ENCODE measurements at regions not wholly inside any gene's neighbourhood (a gene's known extent, or its start where the extent isn't known, plus 50 kb on each side); places are given as distances from the start of the nearest gene placed in this dataset.

DNA sequence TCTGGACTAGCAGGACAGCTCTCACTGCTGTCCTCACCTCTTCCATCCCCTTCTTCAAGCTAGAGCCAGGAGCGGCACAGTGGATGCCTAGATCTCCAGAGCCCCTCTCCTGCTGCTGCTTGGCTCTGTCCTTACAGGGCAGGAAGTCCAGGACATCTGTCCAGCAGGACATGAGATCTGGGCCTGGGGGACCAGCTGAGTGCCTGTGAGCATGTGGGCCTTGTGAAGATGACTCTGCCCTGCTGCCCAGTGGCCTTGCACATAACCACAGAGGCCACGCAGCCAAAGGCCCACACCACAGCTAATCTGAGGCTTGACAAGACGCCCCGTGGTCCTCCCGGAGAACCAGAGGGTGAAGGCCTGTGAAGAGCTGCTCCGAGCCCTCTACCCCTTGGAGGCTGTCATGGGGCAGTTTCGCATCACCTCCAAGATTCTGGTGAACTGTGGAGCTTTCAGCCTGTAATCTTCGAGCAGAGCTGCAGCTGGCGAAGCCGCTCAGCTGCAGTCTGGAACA is 516.7 kb upstream of the HS6ST1 start:
- TF ChIP-seq, protein P1, sequence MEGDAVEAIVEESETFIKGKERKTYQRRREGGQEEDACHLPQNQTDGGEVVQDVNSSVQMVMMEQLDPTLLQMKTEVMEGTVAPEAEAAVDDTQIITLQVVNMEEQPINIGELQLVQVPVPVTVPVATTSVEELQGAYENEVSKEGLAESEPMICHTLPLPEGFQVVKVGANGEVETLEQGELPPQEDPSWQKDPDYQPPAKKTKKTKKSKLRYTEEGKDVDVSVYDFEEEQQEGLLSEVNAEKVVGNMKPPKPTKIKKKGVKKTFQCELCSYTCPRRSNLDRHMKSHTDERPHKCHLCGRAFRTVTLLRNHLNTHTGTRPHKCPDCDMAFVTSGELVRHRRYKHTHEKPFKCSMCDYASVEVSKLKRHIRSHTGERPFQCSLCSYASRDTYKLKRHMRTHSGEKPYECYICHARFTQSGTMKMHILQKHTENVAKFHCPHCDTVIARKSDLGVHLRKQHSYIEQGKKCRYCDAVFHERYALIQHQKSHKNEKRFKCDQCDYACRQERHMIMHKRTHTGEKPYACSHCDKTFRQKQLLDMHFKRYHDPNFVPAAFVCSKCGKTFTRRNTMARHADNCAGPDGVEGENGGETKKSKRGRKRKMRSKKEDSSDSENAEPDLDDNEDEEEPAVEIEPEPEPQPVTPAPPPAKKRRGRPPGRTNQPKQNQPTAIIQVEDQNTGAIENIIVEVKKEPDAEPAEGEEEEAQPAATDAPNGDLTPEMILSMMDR (IDR thresholded peaks at IDR 0.05; ENCODE audit: control insufficient read depth, insufficient read depth, low read depth, low read length, missing control alignments) = no peak

DNA sequence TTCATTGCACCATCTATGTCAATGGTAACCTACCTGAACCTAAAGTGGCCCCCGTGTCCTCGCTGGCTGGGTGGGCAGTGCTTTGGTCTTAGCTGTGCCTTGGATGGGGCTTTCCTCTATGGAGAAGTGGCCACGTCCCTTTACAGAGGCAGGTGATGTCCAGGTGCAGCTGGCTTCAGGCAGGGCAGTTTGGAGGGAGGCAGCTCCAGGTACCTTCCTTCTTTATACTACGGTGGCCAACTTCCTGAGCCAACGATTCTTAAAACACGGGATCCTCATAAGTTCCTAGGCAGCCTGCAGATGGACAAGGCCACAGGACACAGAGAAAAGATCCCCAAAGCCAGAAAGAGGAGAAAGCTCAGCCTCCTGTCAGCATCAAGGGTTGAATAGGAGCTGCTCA is 517.3 kb upstream of the HS6ST1 start:
- DNase-seq (ENCODE audit: low read depth) = no peak
- TF ChIP-seq, protein P1 (IDR thresholded peaks at IDR 0.05; ENCODE audit: control insufficient read depth, insufficient read depth, low read depth, low read length, missing control alignments) = no peak
- H3K4me3 ChIP-seq (ENCODE audit: control insufficient read depth, low read depth, low read length) = no peak overlapping the region

More for the DNA sequence above, 516.7 kb upstream of the HS6ST1 start:
- H3K4me3 ChIP-seq (ENCODE audit: control insufficient read depth, low read depth, low read length) = no peak overlapping the region
- DNase-seq (ENCODE audit: low read depth) = no peak

DNA sequence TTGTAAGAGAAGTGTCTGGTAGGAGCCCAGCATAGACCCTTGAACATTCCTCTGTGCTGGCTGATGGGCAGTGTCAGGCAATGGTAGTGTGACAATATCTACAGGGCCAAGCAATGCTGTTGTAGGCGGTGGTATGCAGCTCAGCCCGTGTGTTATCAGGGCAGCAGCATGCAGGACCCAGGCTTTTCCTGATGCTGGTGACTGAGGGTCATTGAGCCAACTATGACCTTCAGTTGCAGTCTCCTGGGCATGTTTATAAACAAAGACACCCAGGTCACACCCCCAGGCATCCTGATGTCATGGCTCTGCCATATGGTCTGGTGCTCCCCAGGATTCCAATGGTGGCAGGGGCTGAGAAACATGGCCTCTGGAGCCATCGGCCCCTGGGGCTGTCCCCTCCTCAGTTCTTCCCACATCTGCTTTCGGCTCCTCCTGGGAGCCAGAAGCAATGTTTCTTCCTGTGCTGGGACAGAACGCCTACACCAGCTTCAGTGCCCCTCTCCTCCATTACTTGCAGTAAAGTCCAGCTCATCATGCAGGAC is 518.0 kb upstream of the HS6ST1 start:
- H3K4me3 ChIP-seq (ENCODE audit: control insufficient read depth, low read depth, low read length) = no peak overlapping the region
- TF ChIP-seq, protein P1 (IDR thresholded peaks at IDR 0.05; ENCODE audit: control insufficient read depth, insufficient read depth, low read depth, low read length, missing control alignments) = no peak
- DNase-seq (ENCODE audit: low read depth) = no peak

DNA sequence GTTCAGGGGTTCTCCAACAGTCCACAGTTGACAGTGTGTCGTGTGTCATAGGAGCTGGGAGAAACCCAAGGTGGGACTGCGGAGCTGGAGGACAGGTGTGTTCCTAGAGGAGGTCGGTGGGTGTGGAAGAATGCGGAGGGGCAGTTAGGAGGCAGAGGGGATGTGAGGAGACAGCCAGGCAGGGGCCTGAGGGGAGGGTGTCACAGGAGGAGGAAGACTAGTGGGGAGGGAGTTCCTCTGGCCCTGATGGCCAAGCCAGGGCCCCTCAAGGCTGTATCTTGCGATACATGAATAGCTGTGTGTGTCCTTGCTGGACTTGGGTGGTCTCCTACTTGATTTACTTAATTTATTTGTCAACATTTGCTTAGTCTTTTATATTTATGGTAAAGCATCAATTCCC is 519.6 kb upstream of the HS6ST1 start:
- DNase-seq (ENCODE audit: low read depth) = no peak
- no peak overlapping the region for H3K4me3 ChIP-seq (ENCODE audit: control insufficient read depth, low read depth, low read length)
- TF ChIP-seq, protein P1 (IDR thresholded peaks at IDR 0.05; ENCODE audit: control insufficient read depth, insufficient read depth, low read depth, low read length, missing control alignments) = no peak

DNA sequence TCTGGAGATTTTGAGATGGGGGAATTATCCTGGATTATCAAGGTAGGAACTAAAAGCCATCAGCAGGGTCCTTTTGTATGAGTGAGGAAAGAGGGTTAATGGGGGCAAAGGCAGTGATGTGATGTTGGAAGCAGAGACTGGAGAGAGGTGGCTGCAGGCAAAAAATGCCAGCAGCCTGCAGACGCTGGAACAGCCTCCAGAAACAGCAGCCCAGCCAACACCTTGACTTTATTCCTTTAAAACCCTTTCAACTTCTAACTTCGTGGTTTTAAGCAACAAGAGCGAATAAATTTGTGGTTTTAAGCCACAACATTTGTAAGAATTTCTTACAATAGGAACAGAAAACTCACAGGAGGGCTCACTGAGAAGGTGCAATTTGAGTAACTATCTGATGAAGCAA is 523.1 kb upstream of the HS6ST1 start:
- DNase-seq (ENCODE audit: low read depth) = no peak
- H3K4me3 ChIP-seq (ENCODE audit: control insufficient read depth, low read depth, low read length) = no peak overlapping the region
- TF ChIP-seq, protein P1 (IDR thresholded peaks at IDR 0.05; ENCODE audit: control insufficient read depth, insufficient read depth, low read depth, low read length, missing control alignments) = no peak

DNA sequence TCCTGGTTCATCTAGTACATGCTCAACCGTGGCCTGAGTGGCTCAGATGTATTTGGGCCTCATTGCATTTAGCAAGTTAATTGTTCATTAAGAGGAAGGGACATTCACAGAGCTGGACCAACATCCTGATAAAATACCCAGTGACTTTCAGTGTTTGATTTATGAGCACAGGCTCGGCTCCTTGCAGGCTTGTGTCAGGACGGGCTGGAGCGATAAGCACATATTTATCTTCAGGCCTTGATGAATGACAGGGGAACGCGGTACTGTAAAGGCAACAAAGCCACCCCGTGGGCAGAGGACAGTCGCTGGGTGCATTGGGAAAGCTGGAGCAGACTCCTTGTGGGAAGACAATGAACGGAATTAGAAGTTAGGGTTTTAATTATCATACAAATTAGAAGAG is 548.6 kb upstream of the HS6ST1 start:
- TF ChIP-seq, protein P1 (IDR thresholded peaks at IDR 0.05; ENCODE audit: control insufficient read depth, insufficient read depth, low read depth, low read length, missing control alignments) = no peak
- no peak overlapping the region for H3K4me3 ChIP-seq (ENCODE audit: control insufficient read depth, low read depth, low read length)
- DNase-seq (ENCODE audit: low read depth) = no peak
